ENCODE measurements at regions not wholly inside any gene's neighbourhood (a gene's known extent, or its start where the extent isn't known, plus 50 kb on each side); places are given as distances from the start of the nearest gene placed in this dataset.
A peak's percentile ranks its signal among the peaks of the same experiment; 100 is the strongest.

DNA sequence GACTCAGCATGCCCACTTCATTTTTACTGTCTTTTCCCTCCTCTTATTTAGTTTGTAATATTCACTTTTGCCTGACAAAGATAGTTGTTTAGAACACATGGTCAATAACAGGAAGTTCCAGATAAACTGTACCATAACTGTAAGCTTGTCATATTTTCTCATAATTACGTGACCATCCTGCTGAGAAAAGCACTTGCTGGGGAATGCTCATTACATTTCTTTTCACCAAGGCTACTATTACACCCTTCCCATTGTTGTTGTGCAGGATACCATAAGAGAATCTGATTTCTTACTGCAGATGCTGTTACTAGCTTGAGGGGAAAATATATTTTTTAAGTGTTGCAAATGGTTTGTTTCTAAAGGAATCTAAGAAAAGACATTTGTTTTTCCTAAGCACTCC is 111.7 kb upstream of the SLITRK6 start:
- TF ChIP-seq EZH2phosphoT487 (IDR thresholded peaks at IDR 0.05; ENCODE audit: borderline replicate concordance, low read depth, low read length), result no peak
- TF ChIP-seq, protein P1, sequence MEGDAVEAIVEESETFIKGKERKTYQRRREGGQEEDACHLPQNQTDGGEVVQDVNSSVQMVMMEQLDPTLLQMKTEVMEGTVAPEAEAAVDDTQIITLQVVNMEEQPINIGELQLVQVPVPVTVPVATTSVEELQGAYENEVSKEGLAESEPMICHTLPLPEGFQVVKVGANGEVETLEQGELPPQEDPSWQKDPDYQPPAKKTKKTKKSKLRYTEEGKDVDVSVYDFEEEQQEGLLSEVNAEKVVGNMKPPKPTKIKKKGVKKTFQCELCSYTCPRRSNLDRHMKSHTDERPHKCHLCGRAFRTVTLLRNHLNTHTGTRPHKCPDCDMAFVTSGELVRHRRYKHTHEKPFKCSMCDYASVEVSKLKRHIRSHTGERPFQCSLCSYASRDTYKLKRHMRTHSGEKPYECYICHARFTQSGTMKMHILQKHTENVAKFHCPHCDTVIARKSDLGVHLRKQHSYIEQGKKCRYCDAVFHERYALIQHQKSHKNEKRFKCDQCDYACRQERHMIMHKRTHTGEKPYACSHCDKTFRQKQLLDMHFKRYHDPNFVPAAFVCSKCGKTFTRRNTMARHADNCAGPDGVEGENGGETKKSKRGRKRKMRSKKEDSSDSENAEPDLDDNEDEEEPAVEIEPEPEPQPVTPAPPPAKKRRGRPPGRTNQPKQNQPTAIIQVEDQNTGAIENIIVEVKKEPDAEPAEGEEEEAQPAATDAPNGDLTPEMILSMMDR (conservative IDR thresholded peaks at IDR 0.05; ENCODE audit: low read length), result no peak
- no TSS peak for BruUV-seq (replicated peaks)
- H3K27ac ChIP-seq (ENCODE audit: low read depth, low read length, poor library complexity, severe bottlenecking), result no peak overlapping the region
- H3K4me2 ChIP-seq (ENCODE audit: low read length), result no peak overlapping the region
- no peaks in the 10 kb centered on the region for H3K9me3 ChIP-seq (ENCODE audit: low read length)
- H3K36me3 ChIP-seq (ENCODE audit: insufficient read depth, low read length), result no peaks in the 10 kb centered on the region
- POLR2A ChIA-PET, result no interaction called here
- H3K9me2 ChIP-seq (ENCODE audit: insufficient read depth, low read length), result no peaks in the 10 kb centered on the region
- no peaks in the 10 kb centered on the region for H3K79me2 ChIP-seq (ENCODE audit: insufficient read depth, low read depth, low read length)
- no peak for DNase-seq (ENCODE audit: low spot score)
- H2AFZ ChIP-seq (ENCODE audit: low read length), result no peak overlapping the region
- H3K4me3 ChIP-seq (ENCODE audit: low read depth, low read length, poor library complexity, severe bottlenecking), result no peak overlapping the region
- intact Hi-C loops (cut with micrococcal nuclease; ENCODE audit: unreplicated experiment), result no loop called here
- no peaks in the 10 kb centered on the region for H4K20me1 ChIP-seq (ENCODE audit: insufficient read depth, low read length)
- H3K4me1 ChIP-seq (ENCODE audit: insufficient read depth, low read length, poor library complexity, severe bottlenecking), result no peaks in the 10 kb centered on the region
- CTCF ChIA-PET (ENCODE audit: unreplicated experiment), result no interaction called here

DNA sequence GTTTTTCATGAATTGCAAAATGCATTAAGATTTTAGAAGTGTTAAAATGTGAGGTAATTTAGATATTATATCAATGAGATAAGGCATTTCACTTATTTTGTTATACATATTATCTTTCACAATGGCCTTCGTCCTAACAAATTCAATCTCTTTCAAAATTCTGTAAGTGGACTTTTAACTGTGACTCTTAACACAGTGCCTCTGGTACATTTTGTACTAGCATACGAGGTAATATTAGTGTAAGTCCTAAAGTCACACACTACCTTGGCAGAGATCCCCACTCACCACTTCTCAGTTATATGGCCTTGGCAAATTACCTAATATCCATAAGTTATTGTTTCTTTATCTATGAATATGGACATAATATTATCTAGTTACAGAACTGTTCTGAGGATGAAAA is 101.3 kb upstream of the SLITRK6 start:
- no peaks in the 10 kb centered on the region for H3K9me2 ChIP-seq (ENCODE audit: insufficient read depth, low read length)
- intact Hi-C loops (cut with micrococcal nuclease; ENCODE audit: unreplicated experiment), result no loop called here
- no TSS peak for BruUV-seq (replicated peaks)
- no peaks in the 10 kb centered on the region for H3K79me2 ChIP-seq (ENCODE audit: insufficient read depth, low read depth, low read length)
- H3K4me1 ChIP-seq (ENCODE audit: insufficient read depth, low read length, poor library complexity, severe bottlenecking), result no peaks in the 10 kb centered on the region
- POLR2A ChIA-PET, result no interaction called here
- no peak overlapping the region for H3K4me2 ChIP-seq (ENCODE audit: low read length)
- no peaks in the 10 kb centered on the region for H4K20me1 ChIP-seq (ENCODE audit: insufficient read depth, low read length)
- H3K36me3 ChIP-seq (ENCODE audit: insufficient read depth, low read length), result no peaks in the 10 kb centered on the region
- no peak overlapping the region for H2AFZ ChIP-seq (ENCODE audit: low read length)
- H3K27ac ChIP-seq (ENCODE audit: low read depth, low read length, poor library complexity, severe bottlenecking), result no peak overlapping the region
- CTCF ChIA-PET (ENCODE audit: unreplicated experiment), result no interaction called here
- no peak for DNase-seq (ENCODE audit: low spot score)
- H3K9me3 ChIP-seq (ENCODE audit: low read length), result no peaks in the 10 kb centered on the region
- TF ChIP-seq EZH2phosphoT487 (IDR thresholded peaks at IDR 0.05; ENCODE audit: borderline replicate concordance, low read depth, low read length), result no peak
- H3K4me3 ChIP-seq (ENCODE audit: low read depth, low read length, poor library complexity, severe bottlenecking), result no peak overlapping the region

DNA sequence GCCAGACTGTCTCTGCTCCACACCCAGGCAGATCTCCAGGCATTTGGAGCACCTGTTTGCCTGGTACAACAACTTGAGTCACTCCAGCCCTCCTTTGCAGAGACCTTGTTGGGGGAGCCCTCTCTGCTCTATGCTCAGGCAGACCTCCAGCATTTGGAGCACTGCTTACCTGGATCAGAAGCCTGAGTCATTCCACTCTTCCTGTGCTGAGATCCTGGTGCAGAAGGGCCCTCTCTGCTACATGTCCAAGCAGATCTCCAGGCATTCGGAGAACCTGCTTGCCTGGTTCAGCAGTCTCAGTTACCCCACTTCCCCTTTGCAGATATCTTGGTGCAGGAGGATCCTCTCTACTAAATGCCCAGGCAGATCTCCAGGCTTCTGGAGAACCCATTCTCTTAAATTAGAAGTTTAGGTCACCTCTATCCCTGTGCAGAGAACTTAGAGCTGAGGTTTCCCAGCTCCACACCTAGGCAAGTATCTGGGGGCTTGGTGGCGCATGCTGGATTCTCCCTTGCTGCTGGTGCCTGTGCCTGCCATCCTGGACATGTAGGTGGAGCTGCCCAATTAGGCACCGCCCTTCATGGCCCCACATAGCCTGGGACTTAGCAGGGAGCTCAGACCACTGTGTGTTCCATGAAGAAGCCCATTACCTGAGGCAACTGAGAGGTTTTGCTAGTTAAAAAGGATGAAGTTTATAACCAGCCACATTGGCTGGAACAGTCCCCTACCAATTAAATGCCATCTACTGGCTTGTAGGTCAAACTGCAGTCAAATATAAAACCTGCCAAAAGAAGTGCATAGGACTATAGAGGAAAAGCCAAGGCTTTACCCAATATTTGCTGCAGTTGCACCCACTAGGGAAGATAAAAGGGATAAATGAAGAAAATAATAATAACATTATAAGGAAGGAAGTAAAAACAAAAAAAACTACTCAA is 97.6 kb upstream of the SLITRK6 start:
- ChIA-PET POLR2A (no interaction called here), CTCF (ENCODE audit: unreplicated experiment) (no interaction called here)
- Histone ChIP-seq H3K4me2 (ENCODE audit: low read length) (no peak overlapping the region), H3K4me3 (ENCODE audit: low read depth, low read length, poor library complexity, severe bottlenecking) (no peak overlapping the region), H3K4me1 (ENCODE audit: insufficient read depth, low read length, poor library complexity, severe bottlenecking) (no peaks in the 10 kb centered on the region), H2AFZ (ENCODE audit: low read length) (no peak overlapping the region), H4K20me1 (ENCODE audit: insufficient read depth, low read length) (no peaks in the 10 kb centered on the region), H3K36me3 (ENCODE audit: insufficient read depth, low read length) (no peaks in the 10 kb centered on the region), H3K9me3 (ENCODE audit: low read length) (no peaks in the 10 kb centered on the region), H3K9me2 (ENCODE audit: insufficient read depth, low read length) (no peaks in the 10 kb centered on the region), H3K27ac (ENCODE audit: low read depth, low read length, poor library complexity, severe bottlenecking) (no peak overlapping the region), H3K79me2 (ENCODE audit: insufficient read depth, low read depth, low read length) (no peaks in the 10 kb centered on the region)
- BruUV-seq (replicated peaks), result no TSS peak
- DNase-seq (ENCODE audit: low spot score), result peak; percentile 4
- TF ChIP-seq EZH2phosphoT487 (IDR thresholded peaks at IDR 0.05; ENCODE audit: borderline replicate concordance, low read depth, low read length), result no peak
- TF ChIP-seq, protein P1 (conservative IDR thresholded peaks at IDR 0.05; ENCODE audit: low read length), result peak; percentile 68
- intact Hi-C loops (cut with micrococcal nuclease; ENCODE audit: unreplicated experiment), result no loop called here

All from OCI-LY7 (cell line).